Liver (tissue), 8 donors: ENCODE measurements at regions not wholly inside any gene's neighbourhood (a gene's known extent, or its start where the extent isn't known, plus 50 kb on each side); places are given as distances from the start of the nearest gene placed in this dataset.

ENCODE experiments used
- DNase-seq: peaks from one replicate; pipeline ENCODE4 v3.0.0-alpha.2; 2017; ENCODE audit warnings: low spot score
- H3K27ac ChIP-seq, 2 donors: one replicate each; pipeline ENCODE4 v1.7.0; 2013; ENCODE audit warnings: inconsistent platforms in 2 of 2, low read length in 2 of 2, control low read depth in 1 of 2, low read depth in 1 of 2, mild to moderate bottlenecking in 1 of 2
- H3K27me3 ChIP-seq, 4 donors: one replicate each; pipeline versions ENCODE4 v1.6.1 to v1.7.0; 2013; ENCODE audit warnings: low read length in 3 of 4, inconsistent platforms in 1 of 4, mild to moderate bottlenecking in 1 of 4, moderate library complexity in 1 of 4; ENCODE audit not compliant: control insufficient read depth in 4 of 4, insufficient read depth in 4 of 4
- H3K36me3 ChIP-seq, 4 donors: one replicate each; pipeline versions ENCODE4 v1.6.1 to v1.7.0; 2013; ENCODE audit warnings: low read length in 3 of 4, mild to moderate bottlenecking in 3 of 4, low read depth in 1 of 4, moderate library complexity in 1 of 4; ENCODE audit not compliant: control insufficient read depth in 4 of 4, insufficient read depth in 3 of 4
- H3K4me1 ChIP-seq, 4 donors: one replicate each; pipeline versions ENCODE4 v1.6.1 to v1.7.0; 2013; ENCODE audit warnings: low read length in 3 of 4, mild to moderate bottlenecking in 3 of 4, moderate library complexity in 1 of 4; ENCODE audit not compliant: control insufficient read depth in 4 of 4, insufficient read depth in 4 of 4
- H3K4me3 ChIP-seq, 3 donors: one replicate each; pipeline versions ENCODE4 v1.6.1 to v1.7.0; 2013; ENCODE audit warnings: low read length in 3 of 3, control low read depth in 1 of 3, low read depth in 1 of 3, mild to moderate bottlenecking in 1 of 3
- H3K9ac ChIP-seq, 2 donors: one replicate each; pipeline ENCODE4 v1.7.0; 2013; ENCODE audit warnings: low read length in 2 of 2, mild to moderate bottlenecking in 2 of 2, moderate library complexity in 2 of 2, control low read depth in 1 of 2, low read depth in 1 of 2
- H3K9me3 ChIP-seq, 4 donors: one replicate each; pipeline versions ENCODE4 v1.6.1 to v1.7.0; 2013; ENCODE audit warnings: low read length in 3 of 4; ENCODE audit not compliant: control insufficient read depth in 4 of 4
- EGR1 ChIP-seq, 2 donors: IDR thresholded peaks; 2 replicates each; pipeline ENCODE4 v1.6.1; 2016 to 2018; ENCODE audit warnings: antibody characterized with exemption in 2 of 2, low read depth in 2 of 2
- FOXA1 ChIP-seq: IDR thresholded peaks from 2 replicates; pipeline ENCODE4 v1.6.1; 2016; ENCODE audit warnings: antibody characterized with exemption
- FOXA2 ChIP-seq: IDR thresholded peaks from 2 replicates; pipeline ENCODE4 v1.6.1; 2016; ENCODE audit warnings: antibody characterized with exemption
- GABPA ChIP-seq, 2 donors: IDR thresholded peaks in 1 of 2; conservative IDR thresholded peaks in 1 of 2; 2 replicates each; pipeline ENCODE4 v1.6.1; 2016; ENCODE audit warnings: antibody characterized with exemption in 2 of 2, mild to moderate bottlenecking in 1 of 2, moderate library complexity in 1 of 2
- HNF4A ChIP-seq, 2 donors: conservative IDR thresholded peaks; 2 replicates each; pipeline ENCODE4 v1.6.1; 2016; ENCODE audit warnings: antibody characterized with exemption in 2 of 2, mild to moderate bottlenecking in 2 of 2
- HNF4G ChIP-seq: IDR thresholded peaks from 2 replicates; pipeline ENCODE4 v1.6.1; 2016; ENCODE audit warnings: antibody characterized with exemption
- JUND ChIP-seq, 2 donors: IDR thresholded peaks; 2 replicates each; pipeline ENCODE4 v1.6.1; 2016; ENCODE audit warnings: antibody characterized with exemption in 2 of 2
- NR2F2 ChIP-seq: IDR thresholded peaks from 2 replicates; pipeline ENCODE4 v1.6.1; 2016; ENCODE audit warnings: antibody characterized with exemption
- RAD21 ChIP-seq, 2 donors: IDR thresholded peaks; 2 replicates each; pipeline ENCODE4 v1.6.1; 2016; ENCODE audit warnings: antibody characterized with exemption in 2 of 2, mild to moderate bottlenecking in 2 of 2
- RXRA ChIP-seq, 2 donors: IDR thresholded peaks; 2 replicates each; pipeline ENCODE4 v1.6.1; 2017 to 2018; ENCODE audit warnings: antibody characterized with exemption in 2 of 2, mild to moderate bottlenecking in 1 of 2
- SP1 ChIP-seq: IDR thresholded peaks from 2 replicates; pipeline ENCODE4 v1.6.1; 2018; ENCODE audit warnings: antibody characterized with exemption, mild to moderate bottlenecking
- TAF1 ChIP-seq: conservative IDR thresholded peaks from 2 replicates; pipeline ENCODE4 v1.6.1; 2016; ENCODE audit warnings: antibody characterized with exemption, mild to moderate bottlenecking
- YY1 ChIP-seq: IDR thresholded peaks from 2 replicates; pipeline ENCODE4 v1.6.1; 2016; ENCODE audit warnings: antibody characterized with exemption, mild to moderate bottlenecking
- WGBS: extraction: QIAGEN DNeasy Blood & Tissue Kit; methylation state at CpG from one replicate; pipeline ENCODE4 v1.1.7; 2013; 5-methylcytosine and 5-hydroxymethylcytosine counted together
- TF ChIP-seq, protein P1 (sequence below): IDR thresholded peaks from 2 replicates; pipeline ENCODE4 v1.6.1; 2016; ENCODE audit warnings: antibody characterized with exemption
- TF ChIP-seq, protein P2 (sequence below): IDR thresholded peaks from 2 replicates; pipeline ENCODE4 v1.6.1; 2016; ENCODE audit warnings: antibody characterized with exemption
- TF ChIP-seq, protein P3 (sequence below): IDR thresholded peaks from 2 replicates; pipeline ENCODE4 v1.6.1; 2016; ENCODE audit warnings: antibody characterized with exemption
- TF ChIP-seq, protein P4 (sequence below): fragments of 150-350 bp; IDR thresholded peaks from 2 replicates; pipeline ENCODE4 v1.5.1; 2017; ENCODE audit warnings: improper control_type of control experiment, low read depth, low read length; ENCODE audit not compliant: missing input control
- TF ChIP-seq, protein P5 (sequence below): IDR thresholded peaks from 2 replicates; pipeline ENCODE4 v1.6.1; 2016; ENCODE audit warnings: antibody characterized with exemption, mild to moderate bottlenecking
- donor health status: healthy.
- donor health status: healthy.
- donor health status: healthy.
- donor health status: healthy.
- donor health status: healthy.

DNA sequence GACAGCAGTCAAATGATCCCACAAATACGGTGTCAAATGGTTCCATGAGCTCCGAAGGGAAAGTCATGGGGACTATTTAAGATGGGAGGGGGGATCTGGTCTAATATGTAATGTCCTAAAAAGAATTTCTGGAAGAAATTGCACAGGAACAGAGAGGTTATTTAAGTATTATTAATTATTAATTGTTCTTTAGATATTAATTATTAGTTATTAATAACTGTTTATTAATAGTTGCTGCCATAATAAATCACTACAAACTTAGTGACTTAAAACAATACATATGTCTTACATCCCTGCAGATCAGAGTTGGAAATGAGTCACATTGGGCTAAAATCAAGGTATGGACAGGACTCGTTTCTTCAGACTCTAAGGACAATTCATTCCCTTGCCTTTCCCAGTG is 588.2 kb upstream of the NR2F2 start:
- H3K9ac ChIP-seq = no peak overlapping the region
- no peaks in the 10 kb centered on the region for H3K4me1 ChIP-seq
- no peaks in the 10 kb centered on the region for H3K27me3 ChIP-seq
- H3K36me3 ChIP-seq = no peaks in the 10 kb centered on the region
- no peak for DNase-seq
- H3K27ac ChIP-seq = no peak overlapping the region
- WGBS = 94% methylated on average over 3 of the region's 3 CpGs
- no peak overlapping the region for H3K4me3 ChIP-seq
- no peaks in the 10 kb centered on the region for H3K9me3 ChIP-seq
- no peak for TF ChIP-seq FOXA2
- no peak for TF ChIP-seq HNF4G
- TF ChIP-seq, protein P1, sequence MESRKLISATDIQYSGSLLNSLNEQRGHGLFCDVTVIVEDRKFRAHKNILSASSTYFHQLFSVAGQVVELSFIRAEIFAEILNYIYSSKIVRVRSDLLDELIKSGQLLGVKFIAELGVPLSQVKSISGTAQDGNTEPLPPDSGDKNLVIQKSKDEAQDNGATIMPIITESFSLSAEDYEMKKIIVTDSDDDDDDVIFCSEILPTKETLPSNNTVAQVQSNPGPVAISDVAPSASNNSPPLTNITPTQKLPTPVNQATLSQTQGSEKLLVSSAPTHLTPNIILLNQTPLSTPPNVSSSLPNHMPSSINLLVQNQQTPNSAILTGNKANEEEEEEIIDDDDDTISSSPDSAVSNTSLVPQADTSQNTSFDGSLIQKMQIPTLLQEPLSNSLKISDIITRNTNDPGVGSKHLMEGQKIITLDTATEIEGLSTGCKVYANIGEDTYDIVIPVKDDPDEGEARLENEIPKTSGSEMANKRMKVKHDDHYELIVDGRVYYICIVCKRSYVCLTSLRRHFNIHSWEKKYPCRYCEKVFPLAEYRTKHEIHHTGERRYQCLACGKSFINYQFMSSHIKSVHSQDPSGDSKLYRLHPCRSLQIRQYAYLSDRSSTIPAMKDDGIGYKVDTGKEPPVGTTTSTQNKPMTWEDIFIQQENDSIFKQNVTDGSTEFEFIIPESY = no peak
- no peak for TF ChIP-seq EGR1 (IDR thresholded peaks at IDR 0.05; ENCODE audit: low read depth in 2 of 2)
- no peak for TF ChIP-seq RAD21 (IDR thresholded peaks at IDR 0.05)
- TF ChIP-seq NR2F2 = no peak
- no peak for TF ChIP-seq FOXA1
- no peak for TF ChIP-seq SP1
- TF ChIP-seq HNF4A (conservative IDR thresholded peaks at IDR 0.05) = no peak
- TF ChIP-seq GABPA (IDR thresholded peaks at IDR 0.05 in 1 of 2, conservative IDR thresholded peaks at IDR 0.05 in 1 of 2) = no peak
- TF ChIP-seq, protein P2, sequence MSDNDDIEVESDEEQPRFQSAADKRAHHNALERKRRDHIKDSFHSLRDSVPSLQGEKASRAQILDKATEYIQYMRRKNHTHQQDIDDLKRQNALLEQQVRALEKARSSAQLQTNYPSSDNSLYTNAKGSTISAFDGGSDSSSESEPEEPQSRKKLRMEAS = no peak
- no peak for TF ChIP-seq JUND (IDR thresholded peaks at IDR 0.05)
- TF ChIP-seq YY1 = no peak
- TF ChIP-seq, protein P3, sequence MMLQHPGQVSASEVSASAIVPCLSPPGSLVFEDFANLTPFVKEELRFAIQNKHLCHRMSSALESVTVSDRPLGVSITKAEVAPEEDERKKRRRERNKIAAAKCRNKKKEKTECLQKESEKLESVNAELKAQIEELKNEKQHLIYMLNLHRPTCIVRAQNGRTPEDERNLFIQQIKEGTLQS = no peak
- no peak for TF ChIP-seq RXRA (IDR thresholded peaks at IDR 0.05)
- TF ChIP-seq, protein P4, sequence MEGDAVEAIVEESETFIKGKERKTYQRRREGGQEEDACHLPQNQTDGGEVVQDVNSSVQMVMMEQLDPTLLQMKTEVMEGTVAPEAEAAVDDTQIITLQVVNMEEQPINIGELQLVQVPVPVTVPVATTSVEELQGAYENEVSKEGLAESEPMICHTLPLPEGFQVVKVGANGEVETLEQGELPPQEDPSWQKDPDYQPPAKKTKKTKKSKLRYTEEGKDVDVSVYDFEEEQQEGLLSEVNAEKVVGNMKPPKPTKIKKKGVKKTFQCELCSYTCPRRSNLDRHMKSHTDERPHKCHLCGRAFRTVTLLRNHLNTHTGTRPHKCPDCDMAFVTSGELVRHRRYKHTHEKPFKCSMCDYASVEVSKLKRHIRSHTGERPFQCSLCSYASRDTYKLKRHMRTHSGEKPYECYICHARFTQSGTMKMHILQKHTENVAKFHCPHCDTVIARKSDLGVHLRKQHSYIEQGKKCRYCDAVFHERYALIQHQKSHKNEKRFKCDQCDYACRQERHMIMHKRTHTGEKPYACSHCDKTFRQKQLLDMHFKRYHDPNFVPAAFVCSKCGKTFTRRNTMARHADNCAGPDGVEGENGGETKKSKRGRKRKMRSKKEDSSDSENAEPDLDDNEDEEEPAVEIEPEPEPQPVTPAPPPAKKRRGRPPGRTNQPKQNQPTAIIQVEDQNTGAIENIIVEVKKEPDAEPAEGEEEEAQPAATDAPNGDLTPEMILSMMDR = no peak

- H3K27me3 ChIP-seq = no peaks in the 10 kb centered on the region
- WGBS = 93% methylated on average over 2 of the region's 2 CpGs
- no peak for TF ChIP-seq NR2F2
- TF ChIP-seq, protein P5, sequence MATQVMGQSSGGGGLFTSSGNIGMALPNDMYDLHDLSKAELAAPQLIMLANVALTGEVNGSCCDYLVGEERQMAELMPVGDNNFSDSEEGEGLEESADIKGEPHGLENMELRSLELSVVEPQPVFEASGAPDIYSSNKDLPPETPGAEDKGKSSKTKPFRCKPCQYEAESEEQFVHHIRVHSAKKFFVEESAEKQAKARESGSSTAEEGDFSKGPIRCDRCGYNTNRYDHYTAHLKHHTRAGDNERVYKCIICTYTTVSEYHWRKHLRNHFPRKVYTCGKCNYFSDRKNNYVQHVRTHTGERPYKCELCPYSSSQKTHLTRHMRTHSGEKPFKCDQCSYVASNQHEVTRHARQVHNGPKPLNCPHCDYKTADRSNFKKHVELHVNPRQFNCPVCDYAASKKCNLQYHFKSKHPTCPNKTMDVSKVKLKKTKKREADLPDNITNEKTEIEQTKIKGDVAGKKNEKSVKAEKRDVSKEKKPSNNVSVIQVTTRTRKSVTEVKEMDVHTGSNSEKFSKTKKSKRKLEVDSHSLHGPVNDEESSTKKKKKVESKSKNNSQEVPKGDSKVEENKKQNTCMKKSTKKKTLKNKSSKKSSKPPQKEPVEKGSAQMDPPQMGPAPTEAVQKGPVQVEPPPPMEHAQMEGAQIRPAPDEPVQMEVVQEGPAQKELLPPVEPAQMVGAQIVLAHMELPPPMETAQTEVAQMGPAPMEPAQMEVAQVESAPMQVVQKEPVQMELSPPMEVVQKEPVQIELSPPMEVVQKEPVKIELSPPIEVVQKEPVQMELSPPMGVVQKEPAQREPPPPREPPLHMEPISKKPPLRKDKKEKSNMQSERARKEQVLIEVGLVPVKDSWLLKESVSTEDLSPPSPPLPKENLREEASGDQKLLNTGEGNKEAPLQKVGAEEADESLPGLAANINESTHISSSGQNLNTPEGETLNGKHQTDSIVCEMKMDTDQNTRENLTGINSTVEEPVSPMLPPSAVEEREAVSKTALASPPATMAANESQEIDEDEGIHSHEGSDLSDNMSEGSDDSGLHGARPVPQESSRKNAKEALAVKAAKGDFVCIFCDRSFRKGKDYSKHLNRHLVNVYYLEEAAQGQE = no peak
- TF ChIP-seq RXRA (IDR thresholded peaks at IDR 0.05) = no peak
- no peak for TF ChIP-seq TAF1
- no peak for TF ChIP-seq YY1
- TF ChIP-seq, protein P4 = no peak
- no peak for TF ChIP-seq HNF4G
- no peaks in the 10 kb centered on the region for H3K4me1 ChIP-seq
- no peaks in the 10 kb centered on the region for H3K9me3 ChIP-seq
- no peaks in the 10 kb centered on the region for H3K36me3 ChIP-seq
- no peak overlapping the region for H3K27ac ChIP-seq
- H3K9ac ChIP-seq = no peak overlapping the region
- DNase-seq = no peak
- H3K4me3 ChIP-seq = no peak overlapping the region
Observed at GRCh38 chr15:95742836-95743235, 587.7 kb upstream of the NR2F2 start.
